Fibroblast of skin of scalp (primary cell): ENCODE measurements at regions not wholly inside any gene's neighbourhood (a gene's known extent, or its start where the extent isn't known, plus 50 kb on each side); places are given as distances from the start of the nearest gene placed in this dataset.

Experiments used
- DNase-seq: peaks from one replicate; pipeline ENCODE4 v3.0.0-alpha.2; 2013

DNA sequence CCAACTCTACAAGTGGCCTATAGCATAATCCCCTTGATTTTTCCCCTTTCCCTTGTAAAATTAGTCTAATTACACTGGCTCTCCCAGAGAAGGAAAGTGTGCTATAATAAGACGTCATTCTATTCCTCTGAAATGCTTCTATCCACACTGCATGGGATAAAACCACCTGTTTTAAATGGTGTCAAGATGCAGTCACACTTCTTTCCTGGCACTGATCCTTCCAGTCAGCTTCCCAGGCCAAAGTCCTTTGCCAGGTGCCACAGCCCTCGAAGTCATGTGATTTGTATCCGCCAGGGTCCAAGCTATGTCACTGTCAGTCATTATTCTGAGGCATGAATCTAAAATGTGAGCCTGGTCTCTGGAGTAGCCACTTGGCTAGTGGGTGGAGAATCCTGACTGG lies 169.0 kb upstream of the KIAA1217 start:
- DNase-seq = no peak

DNA sequence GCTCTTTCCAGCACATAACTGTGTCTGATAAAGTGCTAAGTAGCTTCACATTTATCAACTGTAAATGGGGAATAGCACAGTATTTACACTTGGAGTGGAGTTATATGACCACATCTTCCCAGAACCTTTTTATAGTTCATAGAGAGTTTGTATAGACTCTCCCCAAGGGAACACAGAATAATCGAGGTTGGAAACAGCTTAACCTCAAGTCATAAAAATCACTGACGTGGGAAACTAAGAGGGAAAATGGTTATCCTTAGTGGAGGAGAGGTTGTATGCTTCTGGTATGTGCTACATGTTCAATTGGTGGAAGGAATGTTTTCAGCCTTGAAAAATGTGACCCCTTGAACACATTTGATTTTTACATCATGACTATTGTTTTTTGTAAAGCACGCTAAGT lies 167.9 kb upstream of the KIAA1217 start:
- DNase-seq = peak; percentile 9

GRCh38 chr10:24041834-24042233 lies 167.1 kb upstream of the KIAA1217 start:
- DNase-seq = no peak

- no peak for DNase-seq
Measured at GRCh38 chr10:24042884-24043283, 166.1 kb upstream of the KIAA1217 start.

- DNase-seq = no peak
Measured at GRCh38 chr10:24046060-24046459, 162.9 kb upstream of the KIAA1217 start.

- DNase-seq = no peak
Measured at GRCh38 chr10:24047176-24047575, 161.8 kb upstream of the KIAA1217 start.

DNA sequence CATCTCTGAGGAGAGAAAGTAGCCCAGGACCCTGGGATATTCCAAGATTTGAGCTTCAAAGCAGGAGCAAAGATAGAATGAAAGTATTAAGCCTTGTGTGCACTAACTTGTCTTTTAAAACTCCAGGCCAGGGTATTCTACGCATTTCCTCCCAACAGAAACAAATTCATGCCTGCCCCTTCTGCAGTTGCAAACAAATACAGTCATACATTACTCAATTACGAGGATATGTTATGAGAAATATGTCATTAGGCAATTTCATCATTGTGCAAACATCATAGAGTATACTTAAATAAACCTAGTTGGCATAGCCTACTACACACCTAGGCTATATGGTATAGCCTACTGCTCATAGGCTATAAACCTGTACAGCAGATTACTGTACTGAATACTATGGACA lies 154.5 kb upstream of the KIAA1217 start:
- no peak for DNase-seq

- no peak for DNase-seq
Measured at GRCh38 chr10:24080207-24080606, 128.7 kb upstream of the KIAA1217 start.

GRCh38 chr10:24086296-24087086 lies 122.4 kb upstream of the KIAA1217 start:
- no peak for DNase-seq

DNA sequence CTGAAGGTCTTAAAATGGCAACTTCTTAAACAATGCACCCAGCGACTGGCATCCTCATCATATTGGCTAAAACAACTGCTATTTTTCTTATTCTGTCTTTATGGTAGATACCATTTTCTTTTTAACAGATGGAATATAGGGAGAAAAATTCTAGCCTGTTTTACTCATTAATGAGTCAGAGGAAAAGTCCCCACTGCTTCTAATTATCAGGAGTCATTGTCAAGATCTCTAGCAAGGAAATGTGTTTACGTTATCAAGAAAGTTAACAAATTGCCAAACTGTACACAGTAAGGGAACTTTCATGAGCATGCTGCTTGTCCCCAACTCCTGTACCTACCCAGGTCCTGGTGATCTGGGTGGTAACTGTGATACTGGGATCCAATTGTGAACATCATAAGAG lies 117.7 kb upstream of the KIAA1217 start:
- DNase-seq = no peak

DNA sequence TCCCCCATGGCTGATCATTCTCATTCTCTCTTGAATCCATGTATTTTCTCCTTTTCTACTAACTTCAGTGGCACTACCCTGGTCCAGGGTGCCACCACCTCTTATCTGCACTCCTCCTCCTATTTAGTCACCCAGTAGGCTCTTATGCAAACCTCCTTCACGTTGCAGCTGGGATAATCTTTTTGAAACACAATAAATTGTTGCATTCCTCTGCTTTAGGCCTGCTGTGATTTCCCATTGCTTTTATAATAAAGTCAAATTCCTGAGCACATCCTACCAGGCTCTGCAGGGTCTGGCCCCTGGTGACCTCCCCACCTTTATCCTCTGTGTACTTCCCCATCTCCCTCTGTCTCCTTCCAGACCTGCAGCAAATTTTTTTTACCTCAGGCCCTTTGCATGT lies 112.7 kb upstream of the KIAA1217 start:
- DNase-seq = no peak

- peak; percentile 48 for DNase-seq
Measured at GRCh38 chr10:24097751-24098207, 111.2 kb upstream of the KIAA1217 start.

- DNase-seq = no peak
Measured at GRCh38 chr10:24104895-24105294, 104.0 kb upstream of the KIAA1217 start.

DNA sequence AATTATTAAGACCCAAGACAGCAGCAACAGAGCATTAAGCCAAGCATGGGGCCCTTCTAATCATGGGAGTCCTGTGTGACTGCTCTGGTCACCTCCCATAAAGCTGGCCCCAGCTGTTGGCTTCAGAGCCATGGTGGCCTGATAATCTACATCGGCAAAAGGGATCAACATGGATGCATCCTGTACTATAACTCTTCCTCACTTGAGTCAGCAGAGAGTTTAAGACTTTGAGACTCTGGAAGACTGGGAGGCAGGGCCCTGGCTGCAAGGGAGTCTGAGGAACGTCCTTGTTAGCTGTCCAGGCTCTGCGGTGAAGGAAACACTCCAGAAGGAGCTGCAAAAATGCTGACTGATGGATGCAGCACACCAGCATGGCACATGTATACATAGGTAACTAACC lies 95.0 kb upstream of the KIAA1217 start:
- DNase-seq = no peak

DNA sequence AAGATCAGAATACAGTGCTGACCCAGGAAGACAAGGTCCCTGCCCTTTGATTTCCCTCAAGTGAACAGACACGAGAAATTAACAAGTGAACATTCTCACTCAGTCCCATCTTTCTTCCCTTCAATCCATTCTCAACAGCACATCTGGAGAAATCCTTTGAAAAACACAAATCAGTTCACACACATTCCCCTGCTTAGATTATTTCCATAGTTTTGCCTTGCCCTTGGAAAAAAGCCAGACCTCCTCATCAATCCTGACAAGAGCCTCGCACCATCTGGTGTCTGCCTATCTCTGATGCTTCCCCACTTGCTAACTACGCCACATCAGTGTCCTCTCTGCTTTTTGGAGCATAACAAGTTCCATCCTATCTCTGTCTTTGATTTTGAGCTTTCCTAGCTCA lies 94.4 kb upstream of the KIAA1217 start:
- DNase-seq = peak; percentile 43

- DNase-seq = no peak
Measured at GRCh38 chr10:24115403-24115802, 93.5 kb upstream of the KIAA1217 start.

GRCh38 chr10:24118246-24118645 lies 90.7 kb upstream of the KIAA1217 start:
- peak; percentile 59 for DNase-seq

- DNase-seq = no peak
Measured at GRCh38 chr10:24119896-24120295, 89.0 kb upstream of the KIAA1217 start.

DNA sequence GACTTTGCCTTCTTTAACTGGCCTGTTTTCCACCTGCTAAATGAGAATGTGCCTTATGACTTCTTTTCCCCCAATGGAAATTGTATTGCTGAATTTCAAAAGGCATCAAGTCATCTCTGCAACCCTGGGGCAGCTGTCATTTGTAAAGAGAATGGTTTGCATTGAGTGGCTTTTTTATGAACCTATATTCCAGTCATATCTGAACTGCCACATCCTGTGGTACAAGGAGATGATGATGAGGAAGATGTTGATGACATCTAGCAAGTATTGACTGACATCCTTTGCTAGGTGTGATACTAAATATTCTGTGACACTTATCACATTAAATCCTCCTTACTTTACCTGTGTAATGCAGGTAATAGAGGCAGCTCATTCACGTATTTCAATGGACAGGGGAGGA lies 88.3 kb upstream of the KIAA1217 start:
- no peak for DNase-seq

- DNase-seq = no peak
Measured at GRCh38 chr10:24127516-24127915, 81.4 kb upstream of the KIAA1217 start.

DNA sequence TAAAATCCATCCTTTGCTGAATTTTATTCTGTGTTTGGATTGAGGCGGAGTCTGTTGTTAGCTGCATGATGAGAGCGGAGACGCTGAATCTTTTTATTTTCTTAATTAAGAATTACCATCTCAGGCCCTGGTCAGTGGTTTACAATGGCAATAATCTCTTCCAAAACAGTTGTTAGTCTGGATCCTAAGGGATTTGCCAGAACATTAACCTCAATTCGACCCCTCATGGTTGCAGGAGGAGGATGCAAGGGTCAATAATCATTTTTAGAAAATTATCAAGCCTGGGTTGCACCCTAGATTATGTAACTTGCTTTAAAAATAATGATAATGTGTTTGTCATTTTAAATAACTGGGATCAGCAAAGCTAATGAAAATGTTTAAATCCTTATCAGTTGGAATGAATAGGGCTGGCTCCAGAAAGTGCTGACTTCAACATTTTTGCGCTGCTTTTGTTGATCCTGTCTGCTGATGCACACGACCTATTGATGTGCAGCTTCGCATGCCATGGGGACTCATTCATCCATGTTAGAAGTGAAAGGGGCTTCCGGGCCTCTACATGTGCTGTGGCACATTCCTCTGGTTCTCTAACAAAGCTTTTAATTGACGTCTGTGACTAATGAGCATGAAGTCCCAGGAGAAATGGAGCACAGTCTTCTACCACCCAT lies 80.7 kb upstream of the KIAA1217 start:
- no peak for DNase-seq

GRCh38 chr10:24132741-24133140 lies 76.2 kb upstream of the KIAA1217 start:
- peak; percentile 66 for DNase-seq

GRCh38 chr10:24133835-24134234 lies 75.1 kb upstream of the KIAA1217 start:
- no peak for DNase-seq

DNA sequence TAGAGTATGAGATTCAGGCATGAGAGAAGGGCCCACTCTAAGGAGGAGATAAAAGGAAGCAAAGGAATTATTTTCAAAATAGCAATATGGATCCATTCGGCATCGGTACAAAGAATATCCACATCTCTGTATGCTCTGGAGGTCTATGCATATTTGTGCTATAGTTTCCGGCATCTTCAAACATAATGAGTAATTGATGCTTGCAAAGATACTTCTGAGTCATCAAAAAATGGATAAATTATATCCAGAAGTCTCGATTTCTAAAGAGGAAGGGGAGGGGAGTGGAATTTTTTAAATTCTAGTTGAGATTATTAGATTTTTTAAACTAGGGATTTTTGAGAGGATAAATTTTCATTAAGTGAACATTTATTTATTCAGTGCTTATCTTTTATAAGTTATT lies 72.9 kb upstream of the KIAA1217 start:
- peak; percentile 31 for DNase-seq
